ENCODE measurements at regions not wholly inside any gene's neighbourhood (a gene's known extent, or its start where the extent isn't known, plus 50 kb on each side); places are given as distances from the start of the nearest gene placed in this dataset.

GRCh38 chr20:57062241-57062640 is 204.2 kb downstream of the BMP7 start:
- TF ChIP-seq CTCF (IDR thresholded peaks at IDR 0.05 in 8 of 11, conservative IDR thresholded peaks at IDR 0.05 in 3 of 11) (no peak), POLR2AphosphoS5 (IDR thresholded peaks at IDR 0.05) (no peak), POLR2A (IDR thresholded peaks at IDR 0.05) (no peak)
